Left hindlimb (tissue), 1 donor: ENCODE measurements at regions not wholly inside any gene's neighbourhood (a gene's known extent, or its start where the extent isn't known, plus 50 kb on each side); places are given as distances from the start of the nearest gene placed in this dataset.

ENCODE experiments used
- DNase-seq: peaks from one replicate; pipeline ENCODE4 v3.0.0-alpha.2; 2018

DNA sequence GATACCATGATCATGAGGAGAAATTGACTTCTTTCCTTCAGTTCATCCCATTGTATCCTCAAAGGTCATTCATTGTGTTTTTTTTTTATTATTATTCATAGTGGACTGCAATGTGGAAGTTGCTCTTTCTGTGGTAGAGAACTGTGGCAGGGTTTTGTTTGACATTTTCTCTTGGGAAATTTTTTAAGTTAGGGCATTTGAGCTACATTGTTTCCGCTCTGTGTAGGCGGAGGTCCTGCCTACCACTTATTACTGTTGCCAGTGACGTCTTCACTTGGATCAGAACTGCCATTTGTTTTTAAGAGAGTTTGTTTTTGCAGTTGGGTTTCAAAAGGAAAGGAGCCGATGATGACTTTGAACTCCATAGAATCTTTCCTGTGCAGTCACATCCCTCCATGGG is 287.4 kb upstream of the FMN2 start:
- no peak for DNase-seq

DNA sequence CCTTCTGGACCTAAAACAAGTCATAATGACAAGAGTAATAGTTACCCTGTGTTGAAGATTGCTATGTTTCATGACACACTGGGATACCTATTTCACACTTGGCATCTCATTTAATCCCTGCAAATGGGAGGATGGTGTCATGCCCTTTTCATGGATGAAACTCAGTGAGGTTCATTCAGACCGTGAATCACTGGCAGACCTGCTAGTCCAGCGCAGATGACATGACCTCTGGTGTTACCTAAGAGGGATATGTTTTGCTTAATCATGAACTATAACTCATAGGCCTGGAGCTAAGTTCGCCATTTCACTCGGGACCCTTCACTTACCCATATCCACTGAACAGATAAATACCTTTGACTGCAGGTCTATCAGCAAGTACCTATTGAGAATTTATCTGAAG is 286.6 kb upstream of the FMN2 start:
- no peak for DNase-seq

DNA sequence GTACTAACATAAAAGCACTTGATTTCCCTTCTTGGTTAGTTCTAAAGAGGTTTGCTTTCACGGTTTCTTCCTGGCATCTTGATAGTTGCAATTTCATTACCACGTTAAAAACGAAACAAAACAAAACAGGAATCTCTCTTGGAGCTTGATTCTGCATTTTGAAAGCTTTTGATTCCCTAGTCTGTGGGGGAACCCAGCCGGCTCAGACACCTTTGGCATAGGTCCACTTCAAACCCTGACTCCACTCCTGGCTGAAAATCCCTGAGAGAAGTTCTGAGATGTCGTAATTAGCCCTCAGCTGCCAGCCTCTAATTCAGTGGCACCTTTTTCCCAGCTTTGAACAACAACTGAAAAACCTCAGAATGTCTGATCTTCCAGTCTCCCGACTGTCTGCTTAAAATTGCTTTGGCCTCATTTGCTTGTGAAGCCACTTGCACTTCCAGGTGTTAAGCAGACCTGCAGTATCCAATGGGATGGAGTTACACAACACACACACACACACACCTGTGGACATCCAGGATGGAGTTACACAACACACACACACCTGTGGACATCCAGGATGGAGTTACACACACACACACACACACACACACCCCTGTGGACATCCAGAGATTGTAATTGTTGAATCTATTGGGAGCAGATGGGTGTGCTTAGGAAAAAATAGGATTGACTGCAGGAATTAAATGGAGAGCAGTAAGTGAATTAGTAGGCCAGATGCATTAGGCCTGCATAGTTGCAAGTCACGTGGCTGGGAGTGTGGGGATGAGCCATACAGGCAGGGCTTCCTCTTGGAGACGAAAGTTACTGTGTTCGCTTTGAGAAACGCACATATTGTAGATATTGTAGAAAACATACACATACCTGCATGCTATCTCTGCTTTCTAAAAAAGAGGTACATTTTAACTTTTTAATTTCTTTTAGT is 285.6 kb upstream of the FMN2 start:
- no peak for DNase-seq

DNA sequence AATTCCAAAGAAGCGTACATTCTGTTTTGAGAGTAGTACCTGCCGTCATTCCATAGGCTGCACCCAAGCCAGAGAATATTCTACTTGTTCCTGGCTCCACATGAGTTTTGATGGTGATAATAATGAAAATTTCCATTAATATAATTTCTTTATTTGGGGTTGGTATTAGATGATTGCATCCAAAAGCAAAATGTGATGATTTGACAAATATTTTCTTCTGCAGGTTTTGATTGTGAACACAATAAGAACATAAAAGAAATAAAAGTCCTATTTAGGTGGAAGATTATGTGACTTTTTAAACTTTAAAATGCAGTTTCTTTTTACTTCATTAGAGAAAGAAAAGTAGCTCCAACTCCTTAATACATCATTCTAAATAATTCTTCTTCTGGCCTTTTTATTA is 284.8 kb upstream of the FMN2 start:
- no peak for DNase-seq

DNA sequence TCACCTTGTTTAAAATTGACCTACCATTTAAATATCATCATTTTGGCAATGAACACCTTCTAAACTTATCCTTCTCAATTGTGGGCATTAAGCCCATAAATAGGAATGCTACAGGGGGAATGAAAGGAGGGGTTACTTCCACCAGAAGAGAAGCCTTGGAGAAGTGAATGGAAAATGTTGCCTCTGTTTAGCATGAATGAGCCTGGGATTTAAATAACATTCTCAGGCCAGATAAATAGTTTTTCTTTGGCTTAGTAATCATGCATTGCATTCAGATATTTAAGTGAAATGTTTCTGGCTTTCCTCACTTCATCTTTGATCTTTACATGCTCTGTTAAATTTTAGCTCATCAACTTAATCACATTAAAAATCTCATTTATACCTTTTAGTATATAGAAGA is 284.3 kb upstream of the FMN2 start:
- DNase-seq: no peak

DNA sequence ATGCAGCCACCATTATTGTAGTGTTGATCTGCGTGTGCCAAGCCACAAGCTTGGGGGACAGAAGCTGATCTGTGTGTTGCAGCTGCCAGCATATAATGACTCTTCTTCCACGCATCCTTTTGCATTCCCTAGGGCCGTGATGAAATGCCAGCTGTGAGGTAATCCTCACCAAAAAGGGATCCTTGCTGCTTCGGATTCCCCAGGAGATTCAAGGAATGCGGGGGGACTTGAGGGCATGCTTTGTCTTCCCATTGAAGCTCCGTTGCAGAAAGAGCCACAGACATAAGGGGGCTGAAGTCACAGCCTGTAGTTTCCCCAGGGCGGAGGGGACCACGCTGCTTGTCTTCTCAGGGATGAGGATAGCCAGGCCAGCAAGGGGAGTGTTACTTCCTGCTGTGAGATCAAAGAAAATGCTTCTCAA is 281.6 kb upstream of the FMN2 start:
- DNase-seq: peak; percentile 41

DNA sequence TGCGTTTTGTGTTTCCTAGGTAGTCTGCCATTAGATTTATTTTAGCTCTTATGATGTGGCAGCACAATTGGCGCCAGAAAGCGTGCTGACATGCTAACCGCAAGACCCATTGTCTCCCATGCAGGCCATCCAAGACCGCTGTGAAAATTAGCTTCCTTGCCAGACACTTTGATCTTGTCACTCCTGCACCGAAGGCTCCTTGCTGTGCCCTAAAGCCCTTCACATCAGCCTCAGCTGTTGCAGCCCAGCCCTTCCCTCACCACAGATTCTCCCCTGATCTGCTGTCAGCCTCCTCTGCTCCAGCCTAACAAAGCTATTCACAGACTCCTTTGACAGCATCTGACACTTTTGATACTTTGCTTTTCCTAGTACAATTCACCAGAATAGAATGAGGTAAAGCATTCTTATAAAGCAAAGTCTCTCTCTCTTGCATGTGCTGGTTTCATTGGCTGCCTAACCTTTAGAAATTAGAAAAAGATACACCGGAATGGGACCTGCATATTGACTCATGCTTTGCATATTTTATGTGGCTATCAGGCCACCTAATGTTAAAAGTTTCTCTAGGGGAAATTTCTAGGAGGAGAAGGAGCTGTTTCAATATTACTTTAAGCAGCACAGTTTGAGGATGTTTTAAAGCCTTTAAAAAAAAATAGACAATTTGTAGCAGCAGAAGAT is 280.3 kb upstream of the FMN2 start:
- DNase-seq: no peak

DNA sequence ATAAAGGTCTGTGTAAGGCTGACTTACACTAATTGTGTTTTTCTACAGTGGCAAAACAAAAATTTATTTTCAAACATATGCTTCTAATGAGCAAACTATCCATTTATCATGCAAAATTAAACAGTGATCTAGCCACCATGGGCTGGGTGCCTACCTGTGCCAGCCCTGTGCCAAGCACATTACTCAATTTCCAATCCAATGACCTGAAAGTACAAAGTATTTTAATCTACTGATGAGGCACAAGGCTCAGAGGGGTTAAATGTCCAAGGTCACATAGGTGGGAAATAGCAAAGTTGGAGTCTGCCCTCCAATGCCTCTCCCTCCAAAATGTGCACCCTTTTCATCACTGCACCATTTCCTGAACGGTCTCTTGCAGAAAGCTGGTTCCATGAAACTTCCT is 279.1 kb upstream of the FMN2 start:
- DNase-seq: no peak

DNA sequence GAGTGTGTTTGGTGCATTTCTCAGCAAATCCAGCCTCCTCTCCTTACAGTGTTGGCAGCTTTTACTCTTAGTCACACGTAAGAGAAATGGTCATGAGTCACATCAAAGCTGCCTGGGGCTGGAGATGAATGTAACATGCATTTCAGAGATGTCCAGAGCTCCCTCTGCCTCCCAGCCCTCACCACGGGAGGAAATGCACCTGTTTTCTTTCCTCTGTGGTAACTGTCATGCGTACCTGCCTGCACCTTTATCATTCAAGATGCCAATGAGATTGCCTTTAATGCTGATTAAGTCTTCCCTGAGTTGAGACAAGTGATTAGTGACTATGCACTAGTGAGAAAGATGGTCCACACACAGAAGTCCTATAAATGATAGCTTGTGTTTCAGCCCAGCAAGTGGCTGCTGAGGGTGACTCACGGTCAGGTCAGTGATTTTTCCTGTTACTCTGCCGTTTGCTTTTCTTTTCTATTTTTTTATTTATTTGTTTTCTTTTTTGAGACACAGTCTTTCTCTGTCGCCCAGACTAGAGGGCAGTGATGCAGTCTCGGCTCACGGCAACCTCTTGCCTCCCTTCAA is 277.3 kb upstream of the FMN2 start:
- DNase-seq: no peak

DNA sequence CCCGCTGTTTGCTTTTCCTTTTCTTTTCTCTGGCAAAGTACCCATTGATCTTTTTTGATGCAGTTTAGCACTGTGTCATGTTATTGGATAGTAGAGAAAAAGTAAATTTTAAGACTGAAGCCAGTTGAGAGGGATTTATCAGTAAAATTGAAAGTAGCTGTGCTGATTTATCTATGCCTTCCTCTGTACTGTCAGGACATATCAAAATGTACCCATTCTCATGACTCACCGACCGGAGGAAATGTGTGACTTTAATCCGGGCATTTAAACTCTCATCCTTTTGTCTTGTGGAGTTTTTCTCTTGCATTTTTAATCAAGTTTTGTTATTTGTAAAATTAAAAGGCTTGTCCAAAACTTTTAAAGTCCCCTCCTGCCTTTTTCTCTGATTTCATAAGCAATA is 276.6 kb upstream of the FMN2 start:
- DNase-seq: no peak

DNA sequence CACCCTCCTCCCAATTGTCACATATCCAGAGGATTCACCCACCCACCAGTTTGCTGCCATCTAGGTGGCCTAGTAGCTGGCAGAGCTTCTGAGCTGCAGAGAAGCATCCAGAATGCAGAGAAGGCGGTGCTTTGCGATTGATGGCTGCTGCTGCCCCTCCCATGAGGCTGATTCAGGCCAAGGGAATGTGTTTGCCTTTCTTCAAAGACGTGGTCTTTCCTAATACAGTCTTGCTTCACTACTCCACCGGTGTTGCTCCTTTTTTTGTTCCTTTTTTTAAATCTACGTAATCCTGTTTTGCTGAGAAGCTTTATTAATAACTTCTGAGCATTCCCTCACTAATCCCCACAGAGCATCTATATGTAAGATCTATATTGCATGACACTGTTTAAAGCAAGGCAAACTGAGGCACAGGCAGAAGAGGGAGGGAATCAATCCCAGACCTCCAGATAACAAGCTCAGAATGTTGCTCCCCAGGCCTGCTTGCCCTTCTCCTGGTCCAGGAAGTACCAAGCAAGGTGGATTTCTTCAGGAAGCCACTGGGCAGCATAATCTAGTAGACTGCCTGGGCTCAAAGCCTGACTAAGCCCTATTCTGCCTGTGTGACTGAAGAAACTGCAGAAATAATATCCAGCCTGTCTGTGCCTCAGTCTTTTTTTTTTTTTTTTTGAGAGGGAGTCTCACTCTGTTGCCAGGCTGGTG is 275.5 kb upstream of the FMN2 start:
- no peak for DNase-seq

DNA sequence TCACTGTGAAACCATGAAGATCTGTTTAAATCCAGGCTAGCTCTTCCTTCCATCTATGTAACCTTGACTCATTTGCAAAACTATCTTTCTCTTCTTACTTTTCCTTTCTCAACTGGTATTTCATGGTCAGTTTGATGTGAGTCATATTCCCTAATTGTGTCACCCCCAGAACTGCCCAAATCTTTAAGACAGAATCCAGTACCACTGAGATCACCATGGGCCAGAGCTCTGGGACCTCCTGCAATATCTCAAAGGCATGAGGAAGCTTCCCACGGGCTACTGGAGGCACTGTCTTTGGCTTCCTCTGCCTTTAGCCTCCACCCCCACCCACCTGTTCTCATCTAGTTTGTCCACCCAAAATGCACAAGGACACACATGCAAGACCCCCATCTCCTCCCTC is 274.4 kb upstream of the FMN2 start:
- DNase-seq: no peak

DNA sequence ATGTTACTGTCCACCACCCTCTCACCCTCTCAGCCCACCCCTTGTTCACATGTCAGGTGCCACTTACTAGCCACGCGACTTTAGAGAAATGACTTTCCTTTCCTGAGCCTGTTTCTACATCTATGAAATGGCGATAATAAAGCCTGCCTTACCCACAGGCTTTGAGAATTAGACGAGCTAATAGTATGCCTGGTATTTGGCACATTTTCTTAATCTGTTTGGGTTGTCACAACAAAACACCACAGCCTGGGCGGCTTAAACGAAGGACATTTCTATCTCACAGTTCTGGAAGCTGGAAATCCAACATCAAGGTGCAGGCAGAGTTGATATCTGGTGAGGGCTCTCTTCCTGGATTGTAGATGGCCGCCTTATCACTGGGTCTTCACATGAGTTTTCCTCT is 273.9 kb upstream of the FMN2 start:
- DNase-seq: no peak

DNA sequence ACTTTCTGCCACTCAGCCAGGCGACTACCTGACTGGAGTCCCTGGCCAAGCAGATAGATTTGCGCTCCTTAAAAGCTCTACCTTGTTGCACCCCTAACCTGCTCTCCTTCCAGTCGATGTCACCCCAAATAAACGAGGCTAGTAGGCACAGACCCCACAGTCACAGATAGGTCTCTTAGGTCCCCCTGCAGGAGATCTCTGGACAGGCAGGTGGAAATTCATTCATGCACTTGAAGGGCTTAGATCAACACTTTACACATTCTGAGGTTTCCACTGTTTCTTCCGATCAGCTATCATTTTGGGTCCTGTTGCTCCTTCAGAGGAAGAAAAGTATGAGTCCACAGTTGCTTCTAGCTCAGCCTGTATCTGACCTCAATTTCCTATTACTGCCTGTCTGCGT is 272.6 kb upstream of the FMN2 start:
- DNase-seq: no peak

DNA sequence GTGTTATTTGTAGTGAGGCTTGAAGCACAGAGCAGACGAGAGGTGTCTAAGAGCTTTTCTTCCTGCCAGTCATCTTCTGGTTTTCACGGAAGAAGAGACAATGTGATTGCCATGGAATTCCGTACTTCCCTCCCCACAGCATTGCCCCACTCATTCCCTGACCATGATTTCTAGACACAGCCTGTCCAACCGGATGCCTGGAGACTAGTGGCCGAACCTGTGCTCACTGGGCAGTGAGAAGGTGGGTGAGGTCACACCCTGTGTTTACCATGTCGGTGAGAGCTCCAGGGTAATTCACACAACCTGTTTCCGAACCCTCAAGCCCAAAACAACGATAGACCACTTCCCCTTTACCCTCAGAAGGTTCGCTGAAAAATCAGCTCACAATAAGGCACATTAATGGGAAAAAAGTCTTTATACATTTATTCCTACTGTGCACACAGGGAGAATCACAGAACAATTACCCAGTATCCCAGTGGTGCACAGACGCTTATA is 271.9 kb upstream of the FMN2 start:
- no peak for DNase-seq

DNA sequence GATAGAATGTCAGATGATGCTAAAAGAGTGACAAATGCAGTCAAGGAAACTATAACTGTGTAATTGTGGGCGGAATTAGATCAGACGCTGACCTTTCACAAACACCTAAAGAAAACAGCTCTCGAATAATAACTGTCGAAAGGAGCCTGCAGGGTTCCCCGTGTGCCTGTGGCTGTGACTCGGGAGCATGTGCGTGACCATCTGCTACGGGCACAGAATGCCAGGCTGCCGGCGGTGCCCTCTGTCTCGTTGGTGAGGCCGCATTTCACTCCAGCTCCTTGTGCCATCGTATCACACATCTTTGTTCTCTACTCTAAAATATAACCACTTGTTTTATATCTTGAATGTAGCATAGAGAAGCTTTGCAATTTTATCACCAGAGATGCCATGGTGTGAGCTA is 267.8 kb upstream of the FMN2 start:
- no peak for DNase-seq

DNA sequence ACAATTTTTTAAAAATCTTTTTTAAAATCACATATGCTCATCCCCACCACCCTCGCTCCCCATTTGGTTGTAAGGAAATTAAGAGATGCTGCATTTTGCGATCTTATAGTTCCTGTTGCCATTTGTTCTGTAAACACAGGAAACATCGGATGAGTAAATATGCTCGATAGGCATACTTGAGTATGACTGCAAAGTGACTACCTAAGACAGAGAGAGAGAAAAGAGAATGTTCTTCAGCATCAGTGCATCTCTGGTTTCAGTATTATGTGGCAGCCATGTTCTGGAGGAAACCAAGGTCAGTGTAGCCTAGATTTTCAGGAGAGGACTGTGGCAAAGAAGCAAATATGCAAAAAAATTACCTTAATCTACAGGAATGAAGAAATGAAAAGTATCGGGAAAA is 265.5 kb upstream of the FMN2 start:
- DNase-seq: no peak

DNA sequence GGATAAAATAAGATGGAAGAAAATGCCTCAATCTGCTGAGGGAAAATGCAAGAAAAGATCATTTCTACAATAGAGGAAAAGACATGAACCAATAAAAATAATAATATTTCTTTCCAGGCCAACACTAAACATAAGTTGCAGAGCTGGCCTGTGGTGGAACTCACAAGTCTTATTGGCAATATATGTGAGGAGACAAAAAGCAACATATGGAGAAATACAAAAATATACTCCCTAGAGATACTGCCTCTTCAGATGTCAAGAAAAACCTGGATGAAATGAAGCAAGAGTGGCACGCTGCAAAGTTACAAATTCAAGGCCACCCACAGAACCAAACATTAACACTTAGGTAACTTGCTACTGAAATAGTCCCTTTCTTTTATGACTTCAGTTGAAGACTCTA is 264.9 kb upstream of the FMN2 start:
- DNase-seq: no peak

DNA sequence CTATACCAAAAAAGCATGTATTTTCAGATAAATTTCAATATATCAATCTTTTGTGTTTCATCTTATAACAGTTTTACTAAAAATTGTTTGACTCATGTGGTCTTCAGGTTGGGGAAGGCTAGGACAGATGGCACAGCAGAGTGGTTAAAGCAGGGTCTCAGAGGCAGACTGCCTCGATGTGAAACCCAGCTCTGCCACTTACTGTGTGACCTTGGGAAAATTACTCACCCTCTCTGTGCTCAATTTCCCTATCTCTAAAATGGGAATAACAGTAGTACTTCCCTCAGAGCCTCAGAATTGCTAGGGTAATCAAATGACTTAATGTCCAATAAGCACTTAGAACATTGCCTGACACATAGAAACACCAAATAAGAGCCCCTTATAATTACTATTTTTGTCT is 262.1 kb upstream of the FMN2 start:
- DNase-seq: no peak

DNA sequence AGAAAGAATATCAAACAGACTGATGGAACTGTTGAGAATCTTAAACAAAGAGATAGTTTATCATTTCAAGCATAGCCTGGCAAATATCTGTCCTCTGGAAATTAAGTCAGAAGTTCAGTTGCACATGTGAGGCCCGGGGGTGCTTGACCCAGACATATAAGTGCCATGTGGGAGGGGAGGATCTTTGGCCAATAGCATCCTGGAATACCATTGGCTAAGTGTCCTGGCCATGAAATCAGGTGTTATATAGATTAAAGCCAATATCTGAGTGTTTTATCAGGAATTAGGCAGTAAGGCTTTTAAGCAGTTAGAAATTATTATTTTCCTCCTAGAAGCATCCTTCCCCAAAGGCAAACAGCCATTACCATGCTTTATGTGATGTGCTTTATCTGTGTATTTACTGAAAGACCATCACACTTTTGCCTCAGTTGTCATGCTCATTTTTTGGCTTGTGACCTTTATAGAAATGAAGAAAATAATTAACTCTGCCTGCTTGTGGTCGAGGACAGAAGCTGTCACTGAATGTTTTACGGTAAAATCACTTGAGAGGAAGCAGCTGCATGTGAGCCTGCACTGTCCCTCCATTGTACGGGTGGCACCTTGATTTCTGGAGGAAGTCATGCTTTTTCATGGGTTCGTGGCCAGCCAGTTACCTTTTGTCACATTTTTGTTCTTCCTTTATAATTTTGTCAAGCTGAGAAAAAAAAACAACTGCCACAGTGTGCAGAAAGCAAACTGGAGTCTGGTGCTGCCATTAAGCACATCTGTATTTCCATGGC is 259.9 kb upstream of the FMN2 start:
- DNase-seq: no peak

DNA sequence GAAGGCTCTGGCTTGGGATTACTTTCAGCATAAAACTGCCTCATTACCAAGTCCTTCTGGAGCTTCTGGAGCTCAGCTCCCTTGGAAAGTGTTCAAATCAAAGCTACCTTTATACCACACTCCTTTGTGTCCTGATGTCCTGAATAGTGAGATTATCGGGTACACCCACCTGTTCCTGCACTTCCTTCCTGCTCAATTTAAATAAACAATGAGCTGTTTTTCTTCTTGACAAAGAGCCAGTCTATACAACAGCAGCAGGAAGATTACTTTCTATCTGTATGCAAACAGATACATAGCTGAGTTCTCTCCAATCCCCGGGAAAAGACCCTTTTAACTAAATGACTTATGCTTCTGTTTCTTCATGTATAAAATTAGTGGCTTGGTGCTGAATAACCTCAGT is 258.0 kb upstream of the FMN2 start:
- no peak for DNase-seq

DNA sequence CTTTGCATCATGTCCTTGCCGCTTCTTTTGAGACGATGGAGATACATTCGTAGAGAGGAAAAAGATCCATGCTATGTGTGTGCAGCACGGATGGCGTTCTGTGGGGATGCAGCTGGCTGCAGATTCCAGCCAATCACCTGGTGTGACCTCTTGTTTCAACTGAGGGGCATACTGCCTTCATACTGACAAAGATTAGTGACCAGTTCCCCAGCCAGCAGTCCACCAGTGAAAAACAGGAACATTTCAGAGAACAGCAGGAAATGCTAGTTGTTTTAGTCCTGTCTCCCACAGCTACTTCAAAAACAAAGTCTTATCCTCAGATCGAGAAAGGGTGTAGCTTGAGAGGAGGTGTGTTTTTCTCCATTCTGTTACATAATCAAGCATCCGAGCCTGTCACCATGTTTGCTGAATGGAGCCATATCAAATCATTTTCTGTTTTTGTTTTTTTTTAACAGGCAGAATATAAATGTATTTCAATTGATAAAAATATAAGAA is 255.7 kb upstream of the FMN2 start:
- DNase-seq: no peak
